ENCODE measurements at regions not wholly inside any gene's neighbourhood (a gene's known extent, or its start where the extent isn't known, plus 50 kb on each side); places are given as distances from the start of the nearest gene placed in this dataset.

DNA sequence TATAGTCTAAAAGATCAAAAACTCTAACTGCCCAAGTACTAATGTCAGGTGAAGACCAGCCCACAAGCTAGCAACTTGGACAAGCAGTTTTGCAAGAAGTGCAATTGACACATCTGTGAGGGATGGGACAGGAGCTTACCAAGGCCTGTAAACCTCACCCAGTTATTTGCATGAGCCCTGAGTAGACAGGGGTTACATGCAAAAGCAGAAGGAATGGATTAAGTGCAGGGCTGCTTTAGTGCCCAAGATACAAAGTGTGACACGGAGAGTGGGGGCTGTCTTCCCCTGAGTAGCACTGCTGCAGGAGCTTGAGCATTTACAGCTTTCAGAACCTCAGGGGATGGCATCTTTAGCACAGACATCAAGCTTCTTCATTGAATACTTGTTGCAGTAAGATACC, 286.7 kb downstream of the ELAVL2 start:
- Histone ChIP-seq H3K36me3 (ENCODE audit: control insufficient read depth, insufficient read depth, low read length) (no peaks in the 10 kb centered on the region), H3K27me3 (ENCODE audit: control insufficient read depth, insufficient read depth, low read length) (no peaks in the 10 kb centered on the region), H3K4me3 (ENCODE audit: low read depth, low read length) (no peak overlapping the region)
- POLR2A ChIA-PET, result no interaction called here
- TF ChIP-seq, protein P1, sequence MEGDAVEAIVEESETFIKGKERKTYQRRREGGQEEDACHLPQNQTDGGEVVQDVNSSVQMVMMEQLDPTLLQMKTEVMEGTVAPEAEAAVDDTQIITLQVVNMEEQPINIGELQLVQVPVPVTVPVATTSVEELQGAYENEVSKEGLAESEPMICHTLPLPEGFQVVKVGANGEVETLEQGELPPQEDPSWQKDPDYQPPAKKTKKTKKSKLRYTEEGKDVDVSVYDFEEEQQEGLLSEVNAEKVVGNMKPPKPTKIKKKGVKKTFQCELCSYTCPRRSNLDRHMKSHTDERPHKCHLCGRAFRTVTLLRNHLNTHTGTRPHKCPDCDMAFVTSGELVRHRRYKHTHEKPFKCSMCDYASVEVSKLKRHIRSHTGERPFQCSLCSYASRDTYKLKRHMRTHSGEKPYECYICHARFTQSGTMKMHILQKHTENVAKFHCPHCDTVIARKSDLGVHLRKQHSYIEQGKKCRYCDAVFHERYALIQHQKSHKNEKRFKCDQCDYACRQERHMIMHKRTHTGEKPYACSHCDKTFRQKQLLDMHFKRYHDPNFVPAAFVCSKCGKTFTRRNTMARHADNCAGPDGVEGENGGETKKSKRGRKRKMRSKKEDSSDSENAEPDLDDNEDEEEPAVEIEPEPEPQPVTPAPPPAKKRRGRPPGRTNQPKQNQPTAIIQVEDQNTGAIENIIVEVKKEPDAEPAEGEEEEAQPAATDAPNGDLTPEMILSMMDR (IDR thresholded peaks at IDR 0.05; ENCODE audit: insufficient read depth, low read depth, low read length), result no peak
- no peak for DNase-seq (ENCODE audit: low read depth)
- CTCF ChIA-PET, result no interaction called here

GRCh38 chr9:23541976-23542375, 284.1 kb downstream of the ELAVL2 start:
- ChIA-PET CTCF (no interaction called here), POLR2A (no interaction called here)
- TF ChIP-seq, protein P1 (IDR thresholded peaks at IDR 0.05; ENCODE audit: insufficient read depth, low read depth, low read length), result no peak

DNA sequence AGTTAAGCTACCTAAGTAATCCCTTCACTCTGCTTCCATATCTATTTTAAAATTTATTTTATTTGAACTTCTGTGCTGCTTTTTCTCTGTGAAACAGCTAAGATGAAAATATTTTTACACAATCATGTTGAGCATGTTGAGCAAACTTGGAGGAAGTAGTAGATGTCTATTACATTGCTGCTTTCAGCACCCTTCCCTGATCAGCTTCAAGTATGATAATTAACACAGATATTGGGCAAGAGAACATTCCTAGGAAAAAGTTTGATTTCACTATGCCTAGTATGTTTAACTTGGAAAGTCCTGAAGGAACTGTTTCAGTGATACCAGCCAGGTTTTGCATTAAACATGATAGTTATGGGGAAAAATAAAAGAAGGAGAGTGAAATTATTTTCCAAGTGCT, 283.6 kb downstream of the ELAVL2 start:
- CTCF ChIA-PET, result no interaction called here

More at GRCh38 chr9:23541976-23542375, 284.1 kb downstream of the ELAVL2 start:
- no peak for DNase-seq (ENCODE audit: low read depth)
- Histone ChIP-seq H3K27me3 (ENCODE audit: control insufficient read depth, insufficient read depth, low read length) (no peaks in the 10 kb centered on the region), H3K36me3 (ENCODE audit: control insufficient read depth, insufficient read depth, low read length) (no peaks in the 10 kb centered on the region), H3K4me3 (ENCODE audit: low read depth, low read length) (no peak overlapping the region)

GRCh38 chr9:23542927-23543326, 283.1 kb downstream of the ELAVL2 start:
- Histone ChIP-seq H3K27me3 (ENCODE audit: control insufficient read depth, insufficient read depth, low read length) (no peaks in the 10 kb centered on the region), H3K36me3 (ENCODE audit: control insufficient read depth, insufficient read depth, low read length) (no peaks in the 10 kb centered on the region), H3K4me3 (ENCODE audit: low read depth, low read length) (no peak overlapping the region)
- DNase-seq (ENCODE audit: low read depth), result no peak
- ChIA-PET POLR2A (no interaction called here), CTCF (no interaction called here)
- TF ChIP-seq, protein P1 (IDR thresholded peaks at IDR 0.05; ENCODE audit: insufficient read depth, low read depth, low read length), result no peak

More for the DNA sequence above, 283.6 kb downstream of the ELAVL2 start:
- POLR2A ChIA-PET, result no interaction called here
- no peak overlapping the region for H3K4me3 ChIP-seq (ENCODE audit: low read depth, low read length)
- DNase-seq (ENCODE audit: low read depth), result no peak
- TF ChIP-seq, protein P1 (IDR thresholded peaks at IDR 0.05; ENCODE audit: insufficient read depth, low read depth, low read length), result no peak
- H3K27me3 ChIP-seq (ENCODE audit: control insufficient read depth, insufficient read depth, low read length), result no peaks in the 10 kb centered on the region
- no peaks in the 10 kb centered on the region for H3K36me3 ChIP-seq (ENCODE audit: control insufficient read depth, insufficient read depth, low read length)

GRCh38 chr9:23543419-23543818, 282.6 kb downstream of the ELAVL2 start:
- TF ChIP-seq, protein P1 (IDR thresholded peaks at IDR 0.05; ENCODE audit: insufficient read depth, low read depth, low read length), result no peak
- Histone ChIP-seq H3K27me3 (ENCODE audit: control insufficient read depth, insufficient read depth, low read length) (no peaks in the 10 kb centered on the region), H3K4me3 (ENCODE audit: low read depth, low read length) (no peak overlapping the region), H3K36me3 (ENCODE audit: control insufficient read depth, insufficient read depth, low read length) (no peaks in the 10 kb centered on the region)
- CTCF ChIA-PET, result no interaction called here
- no peak for DNase-seq (ENCODE audit: low read depth)
- POLR2A ChIA-PET, result no interaction called here
